Neural cell (in vitro differentiated cells): ENCODE measurements at regions not wholly inside any gene's neighbourhood (a gene's known extent, or its start where the extent isn't known, plus 50 kb on each side); places are given as distances from the start of the nearest gene placed in this dataset.

Experiments used
- H2AFZ ChIP-seq: fragments of 200-600, 300-800 bp; sonication (generic), shearing (Covaris generic); 2 replicates; pipeline ENCODE4 v1.6.0; 2014; ENCODE audit warnings: low read depth, mild to moderate bottlenecking, antibody characterized with exemption, low read length, moderate library complexity
- H3F3A ChIP-seq: fragments of 200-600 bp; shearing (Covaris generic); 2 replicates; pipeline ENCODE4 v1.6.1; 2016; ENCODE audit warnings: mild to moderate bottlenecking, moderate library complexity, mixed read lengths, antibody characterized with exemption, low read length; ENCODE audit not compliant: insufficient read depth, poor library complexity, severe bottlenecking
- H3K27ac ChIP-seq: fragments of 200-600, 300-800 bp; sonication (generic), shearing (Covaris generic); 2 replicates; pipeline ENCODE4 v1.5.1; 2014; ENCODE audit warnings: mild to moderate bottlenecking, low read length, moderate library complexity
- H3K27me3 ChIP-seq: fragments of 300-800, 200-600 bp; sonication (generic), shearing (Covaris generic); 2 replicates; pipeline ENCODE4 v1.6.0; 2014; ENCODE audit warnings: mild to moderate bottlenecking, low read depth, low read length, moderate library complexity; ENCODE audit not compliant: insufficient read depth
- H3K36me3 ChIP-seq: fragments of 300-800, 200-600 bp; sonication (generic), shearing (Covaris generic); 2 replicates; pipeline ENCODE4 v1.5.1; 2014; ENCODE audit warnings: mild to moderate bottlenecking, antibody characterized with exemption, low read length, moderate library complexity; ENCODE audit not compliant: insufficient read depth
- H3K4me2 ChIP-seq: fragments of 300-800, 200-600 bp; sonication (generic), shearing (Covaris generic); 2 replicates; pipeline ENCODE4 v1.6.0; 2014; ENCODE audit warnings: mild to moderate bottlenecking, low read length
- H3K4me3 ChIP-seq: fragments of 300-800, 200-600 bp; sonication (generic), shearing (Covaris generic); 2 replicates; pipeline ENCODE4 v1.5.1; 2014; ENCODE audit warnings: mild to moderate bottlenecking, low read length, moderate library complexity
- H3K79me2 ChIP-seq: fragments of 200-600 bp; shearing (Covaris generic); replicated peaks from 2 replicates; pipeline ENCODE4 v1.6.0; 2014; ENCODE audit warnings: mild to moderate bottlenecking, low read length, moderate library complexity; ENCODE audit not compliant: insufficient read depth
- H3K9ac ChIP-seq: fragments of 300-800, 200-600 bp; sonication (generic), shearing (Covaris generic); 2 replicates; pipeline ENCODE4 v1.6.1; 2016; ENCODE audit warnings: mild to moderate bottlenecking, low read length, mixed read lengths
- H3K9me2 ChIP-seq: fragments of 200-600 bp; shearing (Covaris generic); 2 replicates; pipeline ENCODE4 v1.6.1; 2016; ENCODE audit warnings: mild to moderate bottlenecking, low read length, mixed read lengths; ENCODE audit not compliant: insufficient read depth
- H3K9me3 ChIP-seq: fragments of 200-600, 300-800 bp; sonication (generic), shearing (Covaris generic); 2 replicates; pipeline ENCODE4 v1.6.1; 2016; ENCODE audit warnings: mild to moderate bottlenecking, mixed run types, low read length, moderate library complexity, mixed read lengths
- H4K20me1 ChIP-seq: fragments of 200-600 bp; shearing (Covaris generic); 2 replicates; pipeline ENCODE4 v1.6.1; 2016; ENCODE audit warnings: mild to moderate bottlenecking, mixed run types; ENCODE audit not compliant: insufficient read depth
- CTCF ChIP-seq: fragments of 450-650 bp; IDR thresholded peaks from 2 replicates; pipeline ENCODE4 v1.5.1; 2014; ENCODE audit warnings: antibody characterized with exemption, mild to moderate bottlenecking, moderate library complexity; ENCODE audit not compliant: poor library complexity, severe bottlenecking
- EP300 ChIP-seq: fragments of 450-650 bp; conservative IDR thresholded peaks from 2 replicates; pipeline ENCODE4 v1.6.1; 2014; ENCODE audit warnings: antibody characterized with exemption, mild to moderate bottlenecking, moderate library complexity; ENCODE audit not compliant: poor library complexity, severe bottlenecking
- EZH2 ChIP-seq: fragments of 200-600, 300-800 bp; shearing (Covaris generic), sonication (generic); IDR thresholded peaks from 2 replicates; pipeline ENCODE4 v1.6.1; 2014; ENCODE audit warnings: antibody characterized with exemption, low read length, borderline replicate concordance, mild to moderate bottlenecking; ENCODE audit not compliant: insufficient read depth, poor library complexity, severe bottlenecking
- MXI1 ChIP-seq: fragments of 450-650 bp; conservative IDR thresholded peaks from 2 replicates; pipeline ENCODE4 v1.6.1; 2014; ENCODE audit warnings: antibody characterized with exemption, mild to moderate bottlenecking; ENCODE audit not compliant: poor library complexity, severe bottlenecking
- POLR2AphosphoS5 ChIP-seq: IDR thresholded peaks from 2 replicates; pipeline ENCODE4 v1.6.1; 2012
- RAD21 ChIP-seq: fragments of 450-650 bp; conservative IDR thresholded peaks from 2 replicates; pipeline ENCODE4 v1.6.1; 2014; ENCODE audit warnings: antibody characterized with exemption, mild to moderate bottlenecking, moderate library complexity
- SMC3 ChIP-seq: fragments of 450-650 bp; conservative IDR thresholded peaks from 2 replicates; pipeline ENCODE4 v1.6.1; 2014; ENCODE audit warnings: antibody characterized with exemption, mild to moderate bottlenecking, moderate library complexity; ENCODE audit not compliant: poor library complexity
- TAF1 ChIP-seq: IDR thresholded peaks from 2 replicates; pipeline ENCODE4 v1.6.1; 2012; ENCODE audit warnings: low read depth
- TF ChIP-seq, protein P1 (sequence below): IDR thresholded peaks from 2 replicates; pipeline ENCODE4 v1.6.1; 2012; ENCODE audit warnings: borderline replicate concordance

- H3F3A ChIP-seq = no peaks in the 10 kb centered on the region
- no peak overlapping the region for H3K4me2 ChIP-seq
- no peaks in the 10 kb centered on the region for H4K20me1 ChIP-seq
- H3K9ac ChIP-seq = no peak overlapping the region
- H2AFZ ChIP-seq = no peak overlapping the region
- no peak overlapping the region for H3K27ac ChIP-seq
- no peaks in the 10 kb centered on the region for H3K9me2 ChIP-seq
- no peaks in the 10 kb centered on the region for H3K9me3 ChIP-seq
- H3K79me2 ChIP-seq = no peaks in the 10 kb centered on the region
- TF ChIP-seq SMC3 (no peak), MXI1 (no peak), CTCF (no peak), EP300 (no peak), POLR2AphosphoS5 (no peak), EZH2 (no peak), RAD21 (no peak), TAF1 (no peak)
- TF ChIP-seq, protein P1, sequence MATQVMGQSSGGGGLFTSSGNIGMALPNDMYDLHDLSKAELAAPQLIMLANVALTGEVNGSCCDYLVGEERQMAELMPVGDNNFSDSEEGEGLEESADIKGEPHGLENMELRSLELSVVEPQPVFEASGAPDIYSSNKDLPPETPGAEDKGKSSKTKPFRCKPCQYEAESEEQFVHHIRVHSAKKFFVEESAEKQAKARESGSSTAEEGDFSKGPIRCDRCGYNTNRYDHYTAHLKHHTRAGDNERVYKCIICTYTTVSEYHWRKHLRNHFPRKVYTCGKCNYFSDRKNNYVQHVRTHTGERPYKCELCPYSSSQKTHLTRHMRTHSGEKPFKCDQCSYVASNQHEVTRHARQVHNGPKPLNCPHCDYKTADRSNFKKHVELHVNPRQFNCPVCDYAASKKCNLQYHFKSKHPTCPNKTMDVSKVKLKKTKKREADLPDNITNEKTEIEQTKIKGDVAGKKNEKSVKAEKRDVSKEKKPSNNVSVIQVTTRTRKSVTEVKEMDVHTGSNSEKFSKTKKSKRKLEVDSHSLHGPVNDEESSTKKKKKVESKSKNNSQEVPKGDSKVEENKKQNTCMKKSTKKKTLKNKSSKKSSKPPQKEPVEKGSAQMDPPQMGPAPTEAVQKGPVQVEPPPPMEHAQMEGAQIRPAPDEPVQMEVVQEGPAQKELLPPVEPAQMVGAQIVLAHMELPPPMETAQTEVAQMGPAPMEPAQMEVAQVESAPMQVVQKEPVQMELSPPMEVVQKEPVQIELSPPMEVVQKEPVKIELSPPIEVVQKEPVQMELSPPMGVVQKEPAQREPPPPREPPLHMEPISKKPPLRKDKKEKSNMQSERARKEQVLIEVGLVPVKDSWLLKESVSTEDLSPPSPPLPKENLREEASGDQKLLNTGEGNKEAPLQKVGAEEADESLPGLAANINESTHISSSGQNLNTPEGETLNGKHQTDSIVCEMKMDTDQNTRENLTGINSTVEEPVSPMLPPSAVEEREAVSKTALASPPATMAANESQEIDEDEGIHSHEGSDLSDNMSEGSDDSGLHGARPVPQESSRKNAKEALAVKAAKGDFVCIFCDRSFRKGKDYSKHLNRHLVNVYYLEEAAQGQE = no peak
- no peaks in the 10 kb centered on the region for H3K36me3 ChIP-seq
- H3K27me3 ChIP-seq = no peaks in the 10 kb centered on the region
- no peak overlapping the region for H3K4me3 ChIP-seq
These were observed 61.1 kb downstream of the KCNF1 start for GRCh38 chr2:10972683-10973433.

DNA sequence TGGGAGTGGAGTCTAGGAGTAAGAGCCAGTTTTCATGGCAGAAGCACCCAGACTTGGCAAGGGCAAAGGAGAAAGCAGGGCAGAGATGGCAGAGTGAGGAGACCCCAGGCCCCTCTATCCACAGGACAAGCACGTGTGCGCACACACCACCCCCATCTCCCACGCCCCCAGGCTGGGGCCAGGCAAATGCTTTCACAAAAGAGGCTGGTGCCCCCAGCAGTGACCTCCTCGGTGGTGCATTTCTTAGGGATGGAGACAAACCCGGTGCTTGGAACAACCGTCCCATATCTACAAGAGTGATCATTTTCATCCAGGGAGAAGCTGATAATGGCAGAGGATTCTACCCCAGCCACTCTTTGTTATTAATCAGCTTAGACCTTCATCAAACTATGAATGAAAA lies 62.0 kb downstream of the KCNF1 start:
- Histone ChIP-seq H3K4me3 (no peak overlapping the region), H3F3A (no peaks in the 10 kb centered on the region), H3K36me3 (no peaks in the 10 kb centered on the region), H3K79me2 (no peaks in the 10 kb centered on the region), H3K9me2 (no peaks in the 10 kb centered on the region), H3K27ac (no peak overlapping the region), H3K27me3 (no peaks in the 10 kb centered on the region), H3K4me2 (no peak overlapping the region), H2AFZ (no peak overlapping the region), H3K9ac (no peak overlapping the region), H3K9me3 (no peaks in the 10 kb centered on the region), H4K20me1 (no peaks in the 10 kb centered on the region)
- TF ChIP-seq SMC3 (no peak), POLR2AphosphoS5 (no peak), EP300 (no peak), RAD21 (no peak), TAF1 (no peak), EZH2 (no peak), CTCF (no peak), MXI1 (no peak)
- TF ChIP-seq, protein P1 = no peak
